Bronchial epithelial cell (primary cell): ENCODE measurements at regions not wholly inside any gene's neighbourhood (a gene's known extent, or its start where the extent isn't known, plus 50 kb on each side); places are given as distances from the start of the nearest gene placed in this dataset.
A peak's percentile ranks its signal among the peaks of the same experiment; 100 is the strongest.
"Not testable (repeated sequence)": the region's sequence is repeated elsewhere in the genome, so short reads cannot be mapped to it uniquely, and the experiment has no call there.

Source experiments
- DNase-seq: peaks from one replicate; pipeline ENCODE4 v3.0.0-alpha.2; 2010; ENCODE audit warnings: low read depth
- FAIRE-seq: peaks from 2 replicates; lab custom pipeline; 2011; peaks lifted over from hg19 to GRCh38; lab: Jason Lieb, UNC
- H3K27me3 ChIP-seq: 2 replicates; pipeline ENCODE4 v1.5.1; 2011; ENCODE audit warnings: low read length; ENCODE audit not compliant: control insufficient read depth, insufficient read depth
- H3K36me3 ChIP-seq: 2 replicates; pipeline ENCODE4 v1.5.1; 2011; ENCODE audit warnings: low read length; ENCODE audit not compliant: control insufficient read depth, insufficient read depth
- H3K4me3 ChIP-seq: 2 replicates; pipeline ENCODE4 v1.5.1; 2011; ENCODE audit warnings: mild to moderate bottlenecking, low read depth, low read length, control low read depth
- CTCF ChIP-seq: IDR thresholded peaks from 2 replicates; pipeline ENCODE4 v1.5.1; 2011; ENCODE audit warnings: mild to moderate bottlenecking, moderate library complexity, low read length, control low read depth, inconsistent platforms; ENCODE audit not compliant: insufficient read depth, severe bottlenecking

- FAIRE-seq = no peak
- H3K36me3 ChIP-seq = no peaks in the 10 kb centered on the region
- no peak overlapping the region for H3K4me3 ChIP-seq
- TF ChIP-seq CTCF = no peak
- no peaks in the 10 kb centered on the region for H3K27me3 ChIP-seq
- DNase-seq = peak; percentile 78
These were observed 1529.3 kb upstream of the TPTE start for GRCh38 chr21:8991968-8992621.

GRCh38 chr21:8992731-8993174 is 1528.6 kb upstream of the TPTE start:
- H3K27me3 ChIP-seq = no peaks in the 10 kb centered on the region
- TF ChIP-seq CTCF = no peak
- H3K36me3 ChIP-seq = no peaks in the 10 kb centered on the region
- FAIRE-seq (peak; percentile 85), DNase-seq (peak; percentile 87)
- no peak overlapping the region for H3K4me3 ChIP-seq

- Histone ChIP-seq H3K27me3 (no peaks in the 10 kb centered on the region), H3K36me3 (no peaks in the 10 kb centered on the region), H3K4me3 (no peak overlapping the region)
- TF ChIP-seq CTCF = no peak
- DNase-seq (no peak), FAIRE-seq (no peak)
These were observed 1528.0 kb upstream of the TPTE start for GRCh38 chr21:8993284-8993942.

GRCh38 chr21:8993943-8994639 is 1527.3 kb upstream of the TPTE start:
- Histone ChIP-seq H3K4me3 (no peak overlapping the region), H3K36me3 (no peaks in the 10 kb centered on the region), H3K27me3 (no peaks in the 10 kb centered on the region)
- peak; percentile 86 for DNase-seq
- peak; percentile 52 for FAIRE-seq
- TF ChIP-seq CTCF = no peak

GRCh38 chr21:8994640-8995511 is 1526.5 kb upstream of the TPTE start:
- peak; percentile 13 for FAIRE-seq
- Histone ChIP-seq H3K36me3 (no peaks in the 10 kb centered on the region), H3K4me3 (no peak overlapping the region), H3K27me3 (no peaks in the 10 kb centered on the region)
- TF ChIP-seq CTCF = no peak
- peak; percentile 81 for DNase-seq

- FAIRE-seq, H3K27me3 ChIP-seq, H3K4me3 ChIP-seq, H3K36me3 ChIP-seq: not testable (repeated sequence)
- DNase-seq = peak; percentile 55
These were observed 1524.9 kb upstream of the TPTE start for GRCh38 chr21:8996487-8996968.
